22Rv1 (cell line): ENCODE measurements at regions not wholly inside any gene's neighbourhood (a gene's known extent, or its start where the extent isn't known, plus 50 kb on each side); places are given as distances from the start of the nearest gene placed in this dataset.

ENCODE experiments used
- H3K27ac ChIP-seq: fragments of 450-650 bp; 2 replicates; pipeline ENCODE4 v1.5.1; 2017
- ZFX ChIP-seq: fragments of 450-650 bp; IDR thresholded peaks from 2 replicates; pipeline ENCODE4 v1.6.1; 2017; ENCODE audit warnings: antibody characterized with exemption, borderline replicate concordance
- TF ChIP-seq, protein P1 (sequence below): fragments of 450-650 bp; IDR thresholded peaks from 2 replicates; pipeline ENCODE4 v1.5.1; 2017; ENCODE audit warnings: mild to moderate bottlenecking

DNA sequence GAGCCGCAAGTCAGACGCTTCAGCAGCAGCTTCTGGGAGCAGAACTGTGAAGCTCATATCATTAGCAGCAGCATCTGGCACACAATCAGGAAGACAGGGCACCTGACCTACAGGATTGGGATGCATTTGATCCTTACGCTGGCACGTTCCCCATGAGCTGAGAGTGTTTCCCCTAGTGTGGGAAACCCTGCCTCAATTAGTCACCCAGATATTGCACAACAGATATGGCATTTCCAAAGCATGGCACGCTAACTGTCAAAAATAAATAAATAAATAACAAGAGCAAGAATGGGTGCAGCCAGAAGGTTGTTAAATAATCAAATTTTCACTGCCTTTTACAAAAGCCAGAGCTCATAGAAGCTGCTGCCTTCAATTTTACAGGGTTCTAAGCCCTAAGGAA, 189.6 kb upstream of the THBS1 start:
- TF ChIP-seq, protein P1, sequence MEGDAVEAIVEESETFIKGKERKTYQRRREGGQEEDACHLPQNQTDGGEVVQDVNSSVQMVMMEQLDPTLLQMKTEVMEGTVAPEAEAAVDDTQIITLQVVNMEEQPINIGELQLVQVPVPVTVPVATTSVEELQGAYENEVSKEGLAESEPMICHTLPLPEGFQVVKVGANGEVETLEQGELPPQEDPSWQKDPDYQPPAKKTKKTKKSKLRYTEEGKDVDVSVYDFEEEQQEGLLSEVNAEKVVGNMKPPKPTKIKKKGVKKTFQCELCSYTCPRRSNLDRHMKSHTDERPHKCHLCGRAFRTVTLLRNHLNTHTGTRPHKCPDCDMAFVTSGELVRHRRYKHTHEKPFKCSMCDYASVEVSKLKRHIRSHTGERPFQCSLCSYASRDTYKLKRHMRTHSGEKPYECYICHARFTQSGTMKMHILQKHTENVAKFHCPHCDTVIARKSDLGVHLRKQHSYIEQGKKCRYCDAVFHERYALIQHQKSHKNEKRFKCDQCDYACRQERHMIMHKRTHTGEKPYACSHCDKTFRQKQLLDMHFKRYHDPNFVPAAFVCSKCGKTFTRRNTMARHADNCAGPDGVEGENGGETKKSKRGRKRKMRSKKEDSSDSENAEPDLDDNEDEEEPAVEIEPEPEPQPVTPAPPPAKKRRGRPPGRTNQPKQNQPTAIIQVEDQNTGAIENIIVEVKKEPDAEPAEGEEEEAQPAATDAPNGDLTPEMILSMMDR: no peak
- TF ChIP-seq ZFX: no peak
- no peak overlapping the region for H3K27ac ChIP-seq

DNA sequence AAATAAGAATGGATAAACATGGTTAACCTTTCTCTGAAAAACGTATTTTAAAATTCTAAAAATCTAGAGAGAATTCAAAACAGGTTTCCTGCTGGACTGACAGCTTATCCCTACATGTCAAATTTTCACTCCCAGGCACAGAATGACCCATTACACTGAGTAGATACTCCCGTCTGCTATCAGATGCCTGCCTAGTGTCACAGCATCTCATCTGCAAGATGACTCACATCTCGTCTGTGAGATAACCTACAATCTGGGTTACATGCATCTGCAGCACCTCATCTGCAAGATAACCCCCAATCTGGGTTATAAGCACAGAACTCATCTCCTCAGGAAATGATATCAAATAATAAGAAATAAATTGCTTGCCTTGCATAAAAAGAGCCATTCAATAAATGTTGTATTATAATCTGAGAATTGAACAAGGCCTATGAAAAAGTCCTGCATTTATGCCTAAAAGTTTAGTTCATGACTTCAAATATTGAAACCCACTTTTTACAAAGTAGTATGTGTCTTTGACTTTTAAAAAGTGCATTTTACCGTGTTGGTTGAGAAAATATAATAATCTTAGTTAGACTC, 188.3 kb upstream of the THBS1 start:
- H3K27ac ChIP-seq: no peak overlapping the region
- no peak for TF ChIP-seq ZFX
- TF ChIP-seq, protein P1: no peak

DNA sequence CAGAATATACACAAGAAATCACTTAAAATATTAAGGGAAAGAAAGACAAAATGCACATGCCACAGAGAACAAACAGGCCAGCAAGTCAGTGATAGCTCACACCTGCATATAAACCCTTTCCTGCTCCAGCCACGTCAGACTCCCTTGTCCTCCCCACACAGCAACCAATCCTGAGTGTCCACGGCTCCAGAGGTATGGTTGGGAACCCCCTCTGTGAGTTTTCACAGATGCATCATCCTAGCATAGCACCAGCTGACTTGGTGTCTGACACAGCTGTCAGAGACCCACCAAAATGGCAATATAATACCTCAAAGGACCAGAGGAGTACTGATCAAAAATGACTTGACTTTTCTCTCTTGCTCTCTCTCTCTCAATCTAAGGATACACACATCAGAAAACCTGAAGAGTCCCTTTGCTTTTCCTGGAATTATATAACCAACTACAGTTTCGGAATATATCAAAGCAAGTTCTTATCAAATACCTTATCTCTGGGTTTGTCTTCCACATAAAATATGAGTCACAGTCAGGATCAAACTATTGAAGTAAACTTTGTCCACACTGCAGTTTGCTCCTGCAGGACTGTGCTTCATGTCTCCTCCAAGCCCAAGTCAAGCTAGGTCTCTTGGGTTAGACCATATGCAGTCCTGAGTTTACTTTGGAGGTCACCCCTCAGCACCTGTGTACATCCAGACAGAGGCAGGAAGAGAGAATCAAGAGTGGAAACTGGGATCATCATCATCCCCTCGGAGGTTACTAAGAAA, 187.1 kb upstream of the THBS1 start:
- no peak for TF ChIP-seq ZFX
- TF ChIP-seq, protein P1: no peak
- H3K27ac ChIP-seq: no peak overlapping the region

DNA sequence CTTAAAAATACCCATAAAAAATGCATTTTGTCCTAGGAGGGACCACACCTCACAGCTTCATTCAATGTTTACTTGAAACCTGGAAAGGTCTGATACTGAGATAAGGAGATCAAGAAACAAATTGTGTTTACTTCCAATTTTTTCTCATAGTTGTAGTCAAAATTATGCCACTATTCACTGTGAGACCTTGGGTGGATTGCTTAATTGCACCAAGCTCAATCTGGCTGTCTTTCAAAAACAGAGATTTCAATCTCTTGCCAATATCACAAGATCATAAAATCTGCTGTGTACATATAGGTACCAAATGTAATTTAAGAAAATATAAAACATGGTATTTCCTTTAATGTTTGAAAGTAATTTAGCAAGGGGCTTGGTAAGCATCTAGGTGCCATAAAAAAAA, 186.4 kb upstream of the THBS1 start:
- TF ChIP-seq, protein P1: no peak
- TF ChIP-seq ZFX: no peak
- H3K27ac ChIP-seq: no peak overlapping the region

DNA sequence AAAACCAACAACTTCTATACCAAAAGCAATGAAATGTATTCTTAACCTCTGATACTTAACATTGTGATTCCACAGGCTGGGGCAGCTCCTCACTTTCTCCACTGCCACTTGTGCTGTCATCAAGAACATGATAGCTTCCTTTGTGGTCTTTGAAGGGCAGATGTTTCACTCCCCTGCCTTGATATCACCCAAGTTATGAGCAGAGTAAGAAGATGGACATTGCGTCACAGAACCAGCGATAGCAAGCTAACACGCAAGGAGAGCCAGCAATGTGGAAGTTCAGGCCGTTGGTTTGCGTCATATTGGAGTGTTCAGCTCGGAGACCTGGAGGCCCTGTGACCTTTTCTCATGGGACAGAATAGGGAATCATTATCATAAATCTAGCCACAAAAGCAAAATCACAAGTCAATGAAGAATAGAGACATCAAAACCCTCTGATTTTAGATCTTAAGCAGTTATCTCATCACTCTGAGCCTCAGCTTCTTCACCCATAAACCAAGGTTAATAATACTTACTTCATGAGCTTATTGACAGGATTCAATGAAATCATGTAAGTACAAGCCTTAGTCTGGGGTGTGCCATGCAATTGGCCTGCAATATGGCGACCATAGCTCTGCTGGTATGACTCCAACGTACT, 183.8 kb upstream of the THBS1 start:
- H3K27ac ChIP-seq: no peak overlapping the region
- TF ChIP-seq, protein P1: no peak
- no peak for TF ChIP-seq ZFX

DNA sequence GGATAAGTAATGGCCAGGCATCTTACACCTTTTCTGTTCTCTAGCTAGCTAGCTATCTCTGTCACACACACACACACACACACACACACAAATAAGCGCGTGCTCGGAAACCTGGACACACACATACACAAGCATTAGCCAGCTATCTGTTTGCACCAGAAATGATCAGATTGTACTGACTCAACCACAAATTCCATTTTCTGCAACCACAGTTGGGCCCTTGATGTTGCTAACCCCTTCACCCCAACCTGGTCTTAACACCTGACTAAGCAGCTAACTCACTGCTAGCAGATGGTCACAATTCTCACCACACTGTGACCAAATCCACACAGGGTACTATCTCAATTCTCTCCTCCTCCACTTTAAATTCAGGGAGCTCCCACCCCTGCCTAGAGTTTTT, 183.0 kb upstream of the THBS1 start:
- TF ChIP-seq, protein P1: no peak
- TF ChIP-seq ZFX: no peak
- no peak overlapping the region for H3K27ac ChIP-seq

DNA sequence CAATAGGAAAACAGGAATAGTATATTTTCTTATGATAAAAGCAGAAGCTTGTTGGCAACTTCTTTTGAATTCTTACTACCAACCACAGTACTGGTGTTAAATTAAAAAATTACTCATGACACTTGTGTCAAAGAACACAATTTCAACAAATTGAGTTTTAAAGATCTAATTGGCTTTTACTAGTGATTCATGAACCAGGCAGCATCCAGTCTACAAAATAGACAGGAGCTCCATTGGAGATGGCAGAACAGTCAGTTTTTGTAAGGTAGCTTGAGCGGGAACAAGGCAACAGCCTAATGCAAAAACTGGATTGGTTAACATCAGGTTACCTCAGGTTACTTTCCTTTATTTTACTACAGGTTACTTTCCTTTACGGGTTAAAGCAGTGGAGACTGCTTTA, 181.3 kb upstream of the THBS1 start:
- TF ChIP-seq ZFX: no peak
- TF ChIP-seq, protein P1: no peak
- no peak overlapping the region for H3K27ac ChIP-seq
